Colonic mucosa (tissue), 4 donors: ENCODE measurements at regions not wholly inside any gene's neighbourhood (a gene's known extent, or its start where the extent isn't known, plus 50 kb on each side); places are given as distances from the start of the nearest gene placed in this dataset.

Source experiments
- DNase-seq: peaks from one replicate; pipeline ENCODE4 v3.0.0-alpha.2; 2020
- H3K27ac ChIP-seq: fragments of 200-600 bp; one replicate; pipeline ENCODE4 v1.8.0; 2021
- H3K27me3 ChIP-seq: fragments of 200-600 bp; one replicate; pipeline ENCODE4 v1.8.0; 2021
- H3K36me3 ChIP-seq: fragments of 200-600 bp; one replicate; pipeline ENCODE4 v1.8.0; 2021
- H3K4me1 ChIP-seq: fragments of 200-600 bp; one replicate; pipeline ENCODE4 v1.8.0; 2021; ENCODE audit warnings: mild to moderate bottlenecking
- H3K4me3 ChIP-seq: fragments of 200-600 bp; one replicate; pipeline ENCODE4 v1.8.0; 2021
- H3K9ac ChIP-seq, 2 donors: one replicate each; pipeline ENCODE4 v1.7.0; 2013; ENCODE audit warnings: control low read depth in 2 of 2, low read depth in 2 of 2, low read length in 2 of 2
- H3K9me3 ChIP-seq: fragments of 200-600 bp; one replicate; pipeline ENCODE4 v1.8.0; 2021
- intact Hi-C: fragments of 100-400 bp; cut with DNase I; formaldehyde crosslinking; loops from one replicate; pipeline ENCODE4 v1.14.1; 2022
- TF ChIP-seq, protein P1 (sequence below): fragments of 200-600 bp; IDR thresholded peaks from one replicate; pipeline ENCODE4 v1.8.0; 2022; ENCODE audit warnings: antibody characterized with exemption, mild to moderate bottlenecking
- donor health status: healthy.
- donor health status: DM: no; HTN: no; CAD: no.
- donor health status: DM: no; HTN: no; CAD: no.

DNA sequence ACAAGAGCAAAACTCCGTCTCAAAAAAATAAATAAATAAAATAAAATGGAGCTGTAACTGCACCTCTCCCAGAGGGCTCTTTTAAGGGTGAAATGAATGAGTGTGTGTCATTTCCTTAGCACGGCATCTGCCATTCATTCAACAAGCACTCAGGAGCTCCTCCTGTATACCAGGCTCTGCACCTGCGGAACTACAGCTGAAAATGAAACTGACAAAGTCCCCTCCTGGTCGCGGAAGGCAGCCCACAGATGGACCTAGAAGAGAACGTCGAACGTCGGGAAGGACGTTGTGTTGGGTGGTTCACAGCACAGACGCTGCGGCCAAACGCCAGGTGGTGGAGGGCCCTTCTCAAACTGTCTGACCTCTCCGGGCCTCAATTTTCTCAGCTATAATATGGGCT lies 256.4 kb downstream of the TFAP2C start:
- Histone ChIP-seq H3K9ac (no peak overlapping the region), H3K4me1 (no peaks in the 10 kb centered on the region), H3K27me3 (no peaks in the 10 kb centered on the region), H3K27ac (no peak overlapping the region), H3K9me3 (no peaks in the 10 kb centered on the region), H3K36me3 (no peaks in the 10 kb centered on the region), H3K4me3 (no peak overlapping the region)
- TF ChIP-seq, protein P1, sequence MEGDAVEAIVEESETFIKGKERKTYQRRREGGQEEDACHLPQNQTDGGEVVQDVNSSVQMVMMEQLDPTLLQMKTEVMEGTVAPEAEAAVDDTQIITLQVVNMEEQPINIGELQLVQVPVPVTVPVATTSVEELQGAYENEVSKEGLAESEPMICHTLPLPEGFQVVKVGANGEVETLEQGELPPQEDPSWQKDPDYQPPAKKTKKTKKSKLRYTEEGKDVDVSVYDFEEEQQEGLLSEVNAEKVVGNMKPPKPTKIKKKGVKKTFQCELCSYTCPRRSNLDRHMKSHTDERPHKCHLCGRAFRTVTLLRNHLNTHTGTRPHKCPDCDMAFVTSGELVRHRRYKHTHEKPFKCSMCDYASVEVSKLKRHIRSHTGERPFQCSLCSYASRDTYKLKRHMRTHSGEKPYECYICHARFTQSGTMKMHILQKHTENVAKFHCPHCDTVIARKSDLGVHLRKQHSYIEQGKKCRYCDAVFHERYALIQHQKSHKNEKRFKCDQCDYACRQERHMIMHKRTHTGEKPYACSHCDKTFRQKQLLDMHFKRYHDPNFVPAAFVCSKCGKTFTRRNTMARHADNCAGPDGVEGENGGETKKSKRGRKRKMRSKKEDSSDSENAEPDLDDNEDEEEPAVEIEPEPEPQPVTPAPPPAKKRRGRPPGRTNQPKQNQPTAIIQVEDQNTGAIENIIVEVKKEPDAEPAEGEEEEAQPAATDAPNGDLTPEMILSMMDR = no peak
- intact Hi-C loops = no loop called here
- DNase-seq = no peak

- no peaks in the 10 kb centered on the region for H3K27me3 ChIP-seq
- H3K9me3 ChIP-seq = no peaks in the 10 kb centered on the region
- no peak for DNase-seq
- no peak overlapping the region for H3K27ac ChIP-seq
- intact Hi-C loops = no loop called here
- no peak overlapping the region for H3K4me3 ChIP-seq
- no peak overlapping the region for H3K9ac ChIP-seq
- H3K36me3 ChIP-seq = no peaks in the 10 kb centered on the region
- no peaks in the 10 kb centered on the region for H3K4me1 ChIP-seq
- TF ChIP-seq, protein P1 = no peak
These were observed 260.9 kb downstream of the TFAP2C start for GRCh38 chr20:56890011-56890410.

GRCh38 chr20:56893226-56893917 lies 264.3 kb downstream of the TFAP2C start:
- Histone ChIP-seq H3K36me3 (no peaks in the 10 kb centered on the region), H3K4me3 (no peak overlapping the region), H3K9me3 (no peaks in the 10 kb centered on the region), H3K27me3 (no peaks in the 10 kb centered on the region), H3K27ac (no peak overlapping the region), H3K4me1 (no peaks in the 10 kb centered on the region), H3K9ac (no peak overlapping the region)
- DNase-seq = no peak
- TF ChIP-seq, protein P1 = no peak
- intact Hi-C loops = no loop called here

- Histone ChIP-seq H3K27ac (no peak overlapping the region), H3K9ac (no peak overlapping the region), H3K36me3 (no peaks in the 10 kb centered on the region), H3K9me3 (no peaks in the 10 kb centered on the region), H3K27me3 (no peaks in the 10 kb centered on the region), H3K4me3 (no peak overlapping the region), H3K4me1 (no peaks in the 10 kb centered on the region)
- DNase-seq = no peak
- intact Hi-C loops = no loop called here
- TF ChIP-seq, protein P1 = no peak
These were observed 267.3 kb downstream of the TFAP2C start for GRCh38 chr20:56896447-56896846.

DNA sequence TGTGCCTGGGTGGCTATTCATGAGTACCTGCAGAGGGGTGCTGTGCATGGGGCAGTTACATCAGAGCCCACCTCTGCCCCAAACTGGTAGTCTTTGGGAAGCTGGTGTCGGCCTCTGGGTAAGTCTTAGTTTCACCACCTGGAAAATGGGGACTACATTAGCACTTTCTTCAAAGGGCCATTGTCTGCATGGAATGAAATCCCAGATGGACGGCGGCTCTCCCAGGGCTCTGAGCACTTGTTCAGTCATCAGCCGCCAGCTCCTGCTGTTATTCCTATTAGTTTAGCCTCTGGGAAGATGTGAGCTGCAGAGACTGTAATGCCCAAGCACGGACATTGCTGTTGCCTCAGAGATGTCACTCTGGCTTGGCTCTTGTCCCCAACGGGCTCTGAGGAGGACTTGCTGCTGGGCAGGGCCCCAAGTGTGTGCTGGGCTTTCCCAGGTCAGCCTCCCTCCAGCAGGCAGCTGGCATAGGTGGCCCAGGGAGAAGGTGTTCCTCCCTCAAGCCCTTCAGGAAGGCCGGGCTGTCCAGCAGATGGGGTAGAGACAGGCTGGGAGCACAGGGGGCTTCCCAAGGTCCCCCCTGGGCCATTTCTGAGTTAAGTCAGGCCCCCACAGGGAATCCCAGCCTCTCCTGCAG lies 268.3 kb downstream of the TFAP2C start:
- H3K36me3 ChIP-seq = no peaks in the 10 kb centered on the region
- no peaks in the 10 kb centered on the region for H3K9me3 ChIP-seq
- intact Hi-C loops = no loop called here
- no peak overlapping the region for H3K4me3 ChIP-seq
- no peak for DNase-seq
- no peak overlapping the region for H3K27ac ChIP-seq
- TF ChIP-seq, protein P1 = no peak
- no peaks in the 10 kb centered on the region for H3K4me1 ChIP-seq
- no peaks in the 10 kb centered on the region for H3K27me3 ChIP-seq
- no peak overlapping the region for H3K9ac ChIP-seq
